ENCODE measurements at regions not wholly inside any gene's neighbourhood (a gene's known extent, or its start where the extent isn't known, plus 50 kb on each side); places are given as distances from the start of the nearest gene placed in this dataset.
"Not testable (repeated sequence)": the region's sequence is repeated elsewhere in the genome, so short reads cannot be mapped to it uniquely, and the experiment has no call there.

DNA sequence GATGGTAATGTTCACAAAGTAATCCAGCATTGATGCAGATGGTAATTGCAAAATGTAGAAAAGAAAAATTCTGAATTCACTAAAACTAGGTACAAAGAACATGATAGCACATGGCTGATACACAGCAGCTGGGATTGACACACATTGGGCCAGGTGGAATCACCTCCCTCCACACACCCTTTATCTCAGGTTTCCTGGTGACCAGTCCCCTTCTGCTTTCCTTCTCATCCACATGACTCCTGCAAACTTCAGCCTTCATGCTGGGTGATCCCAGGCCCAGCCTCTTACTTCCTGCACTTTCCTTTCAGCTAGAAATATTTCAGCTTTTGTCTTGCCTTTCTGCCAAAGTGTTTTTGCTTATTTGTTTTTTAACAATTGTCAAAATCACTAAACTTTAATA lies 246.9 kb downstream of the LNPK start:
- DNase-seq: no peak

DNA sequence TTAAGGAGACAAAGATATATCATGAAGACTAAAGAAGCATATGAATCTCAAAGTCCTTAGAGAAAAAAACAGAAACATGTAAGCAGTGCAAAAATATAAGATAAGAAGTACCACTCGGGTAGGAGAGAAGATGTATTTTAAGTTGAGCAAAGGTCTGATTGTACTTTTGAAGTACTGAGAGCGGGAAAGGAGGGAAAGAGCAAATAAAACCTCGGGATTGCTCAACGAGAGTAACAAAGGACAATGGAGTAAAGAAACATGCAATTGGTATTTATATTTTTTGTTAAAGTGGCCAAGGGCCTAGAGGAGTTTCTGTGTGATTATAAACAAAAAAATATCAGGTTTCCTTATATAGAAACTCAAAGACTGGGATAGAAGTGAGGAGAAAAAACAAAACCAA lies 251.9 kb downstream of the LNPK start:
- no peak for DNase-seq

- DNase-seq: no peak
Measured at GRCh38 chr2:175745911-175746310, 256.2 kb downstream of the LNPK start.

- DNase-seq: no peak
Measured at GRCh38 chr2:175744000-175744399, 258.1 kb downstream of the LNPK start.

- DNase-seq: no peak
Measured at GRCh38 chr2:175743011-175743410, 259.1 kb downstream of the LNPK start.

GRCh38 chr2:175742367-175742766 lies 259.7 kb downstream of the LNPK start:
- DNase-seq: no peak

- DNase-seq: no peak
Measured at GRCh38 chr2:175741164-175741563, 260.9 kb downstream of the LNPK start.

GRCh38 chr2:175737722-175738361 lies 264.2 kb downstream of the LNPK start:
- no peak for DNase-seq

DNA sequence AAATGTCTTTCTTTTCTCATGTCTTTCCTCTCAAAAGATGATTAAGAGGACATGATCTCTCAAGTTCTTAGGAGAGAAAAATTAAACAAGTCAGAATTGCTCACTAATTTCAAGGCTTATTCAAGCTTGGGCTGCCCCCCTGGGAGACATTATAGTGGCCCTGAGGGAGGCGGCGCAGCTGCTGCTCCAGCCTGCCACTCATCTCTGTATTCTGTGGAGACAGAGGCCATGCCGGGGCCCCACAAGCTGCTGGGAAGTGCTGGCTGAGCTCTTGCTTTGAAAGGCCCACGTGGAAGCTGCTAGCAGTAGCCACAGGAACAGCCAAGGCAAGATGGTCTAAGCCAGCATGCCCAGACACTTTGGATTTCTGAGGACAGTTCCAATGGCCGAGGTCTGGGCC lies 267.4 kb downstream of the LNPK start:
- no peak for DNase-seq

- DNase-seq: no peak
Measured at GRCh38 chr2:175732531-175732930, 269.5 kb downstream of the LNPK start.

DNA sequence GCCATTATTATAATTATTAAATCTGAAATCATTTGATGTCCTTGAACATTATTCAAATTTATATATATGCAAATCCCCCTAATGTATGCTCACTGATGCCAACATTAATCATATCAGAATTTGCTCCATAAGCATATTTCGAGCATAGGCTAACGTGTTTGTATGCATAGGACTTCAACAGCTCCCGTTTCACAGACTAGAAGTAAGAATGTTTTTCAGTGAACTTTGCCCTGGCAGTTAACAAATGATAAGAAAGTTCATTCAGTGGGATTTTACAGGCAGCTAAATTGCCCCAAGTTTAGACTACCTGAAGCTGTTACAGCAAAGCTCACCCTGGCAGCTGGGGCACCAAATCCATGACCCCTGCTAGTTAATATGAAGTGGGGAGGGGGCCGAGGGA lies 272.0 kb downstream of the LNPK start:
- DNase-seq: no peak

DNA sequence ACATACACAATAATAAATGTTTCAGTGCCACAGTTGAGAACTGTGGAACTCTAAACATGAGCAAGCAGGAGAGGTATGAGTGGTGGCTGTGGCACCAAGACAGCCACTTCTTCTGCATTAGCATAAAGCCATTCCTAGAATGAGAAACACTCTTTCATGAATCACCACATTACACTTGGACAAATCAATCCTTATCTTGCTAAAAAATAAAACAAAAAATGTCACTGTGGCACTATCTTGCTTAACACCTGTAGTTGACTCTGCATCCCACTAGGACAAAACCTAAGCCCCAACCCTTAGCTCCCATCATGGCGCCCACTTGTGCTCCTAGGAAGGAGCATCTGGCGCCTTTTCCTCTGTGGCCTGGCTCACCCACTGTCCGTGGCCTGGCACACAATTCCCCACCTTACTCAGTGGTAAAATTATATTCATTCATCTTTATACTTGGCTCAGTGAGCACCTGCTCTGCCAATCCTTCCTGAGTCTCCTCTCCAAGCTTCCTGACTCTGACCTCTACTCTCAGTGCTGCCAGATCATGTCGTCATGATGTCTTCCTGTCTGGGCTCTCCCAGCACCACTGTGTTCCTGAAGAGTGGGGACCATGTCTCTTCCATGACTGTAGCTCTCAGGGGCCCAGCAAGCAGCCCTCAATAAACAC lies 272.9 kb downstream of the LNPK start:
- no peak for DNase-seq

- DNase-seq: no peak
Measured at GRCh38 chr2:175728032-175728431, 274.0 kb downstream of the LNPK start.

DNA sequence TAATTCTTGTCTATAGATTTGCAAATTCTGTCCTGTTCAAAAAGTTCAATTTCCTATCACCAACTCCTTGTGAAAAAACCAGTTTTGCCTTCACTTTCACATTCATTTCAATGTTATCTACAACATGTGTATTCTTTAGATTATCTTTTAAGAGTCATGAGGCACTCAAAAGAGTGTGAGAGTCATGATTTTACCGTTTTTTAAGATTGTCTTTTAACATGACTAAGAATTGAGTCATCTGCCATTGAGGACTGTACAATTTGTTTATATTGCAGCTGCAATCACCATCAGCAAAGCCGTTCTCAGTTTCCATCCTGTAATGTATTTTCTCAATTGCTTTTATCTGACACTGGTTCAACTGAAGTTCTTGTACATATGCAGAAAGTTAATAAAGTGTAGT lies 275.8 kb downstream of the LNPK start:
- DNase-seq: no peak

GRCh38 chr2:175709248-175709647 lies 292.8 kb downstream of the LNPK start:
- DNase-seq: no peak

DNA sequence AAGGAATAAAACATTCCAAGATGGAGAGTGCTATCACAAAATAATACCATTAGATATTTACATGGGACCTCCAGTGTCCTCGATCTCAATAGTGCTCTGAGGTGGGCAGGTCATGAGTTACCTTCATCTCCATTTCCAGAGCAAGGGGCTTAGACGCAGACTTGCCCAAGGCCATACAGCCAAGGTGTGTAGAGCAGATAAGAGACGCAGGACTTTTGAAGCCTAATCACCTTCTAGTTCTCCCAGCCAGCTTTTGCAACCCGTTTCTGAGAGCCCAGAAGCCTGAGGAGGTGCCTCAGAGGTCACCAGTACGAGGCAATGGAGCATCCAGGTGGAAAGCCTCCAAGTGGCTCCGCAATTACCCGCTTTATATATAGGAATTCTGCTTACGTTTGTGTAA lies 294.7 kb downstream of the LNPK start:
- DNase-seq: no peak

DNA sequence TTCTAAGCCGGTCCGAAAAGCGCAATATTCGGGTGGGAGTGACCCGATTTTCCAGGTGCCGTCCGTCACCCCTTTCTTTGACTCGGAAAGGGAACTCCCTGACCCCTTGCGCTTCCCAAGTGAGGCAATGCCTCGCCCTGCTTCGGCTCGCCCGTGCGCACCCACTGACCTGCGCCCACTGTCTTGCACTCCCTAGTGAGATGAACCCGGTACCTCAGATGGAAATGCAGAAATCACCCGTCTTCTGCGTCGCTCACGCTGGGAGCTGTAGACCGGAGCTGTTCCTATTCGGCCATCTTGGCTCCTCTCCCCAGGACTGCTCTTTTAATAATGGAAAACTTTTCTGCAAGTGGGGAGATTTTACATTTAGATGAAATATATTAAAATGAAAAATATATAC lies 297.5 kb downstream of the LNPK start:
- not testable (repeated sequence) for DNase-seq

- DNase-seq: no peak
Measured at GRCh38 chr2:175698061-175698460, 304.0 kb downstream of the LNPK start.

DNA sequence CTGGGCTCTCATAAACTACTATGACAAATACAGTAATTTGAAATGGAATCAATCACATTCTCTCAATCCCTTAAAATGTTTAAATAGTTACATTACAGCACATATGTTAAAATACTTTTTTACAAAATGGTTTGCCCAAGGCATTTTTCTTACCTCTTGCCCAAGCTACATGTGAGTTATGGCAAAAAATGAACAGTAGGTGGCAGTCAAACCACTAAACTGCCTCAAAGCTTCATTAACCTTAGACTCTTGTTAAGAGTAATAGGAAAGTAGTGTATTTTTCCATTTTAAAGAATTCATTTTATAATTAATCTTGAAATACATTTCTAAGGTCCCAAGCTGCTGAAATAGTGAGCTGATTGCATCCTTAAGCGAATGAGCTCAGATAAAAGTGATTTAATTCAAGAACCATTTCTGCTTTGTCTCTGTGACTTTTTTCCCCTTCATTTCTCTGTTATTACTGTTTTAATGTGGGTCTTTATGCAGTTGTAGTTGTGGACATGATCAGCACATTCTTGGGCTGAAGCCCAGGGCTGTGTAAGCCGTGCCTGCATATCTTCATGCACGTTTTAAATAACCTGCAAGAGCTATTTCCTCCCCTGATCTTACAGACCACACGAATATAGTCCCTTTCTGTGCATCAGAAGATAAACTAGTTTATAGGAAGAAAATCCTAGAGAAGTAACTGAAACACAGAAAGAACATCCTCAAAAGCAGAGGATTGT lies 311.8 kb downstream of the LNPK start:
- no peak for DNase-seq

- no peak for DNase-seq
Measured at GRCh38 chr2:175688243-175688642, 313.8 kb downstream of the LNPK start.

DNA sequence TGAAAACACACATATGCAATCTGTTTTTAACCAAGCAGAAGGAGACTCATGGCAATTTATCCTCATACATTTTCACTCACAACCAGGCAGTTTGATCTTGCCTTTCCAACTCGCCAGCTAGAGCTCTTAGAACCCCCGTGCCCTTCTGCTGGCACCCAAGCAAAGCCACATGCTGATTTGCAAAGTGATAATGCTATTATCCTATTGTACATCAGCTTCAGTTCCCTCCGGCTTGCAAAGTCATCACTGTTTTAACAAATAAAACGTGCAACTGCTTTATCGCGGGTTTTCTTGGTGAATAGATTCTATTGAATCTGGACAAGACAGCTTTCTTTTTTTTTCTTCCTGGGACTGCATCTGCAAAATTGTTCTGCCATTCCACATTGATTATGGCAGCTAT lies 314.6 kb downstream of the LNPK start:
- DNase-seq: no peak

GRCh38 chr2:175686002-175686401 lies 316.1 kb downstream of the LNPK start:
- DNase-seq: no peak

GRCh38 chr2:175684466-175684865 lies 317.6 kb downstream of the LNPK start:
- DNase-seq: no peak

DNA sequence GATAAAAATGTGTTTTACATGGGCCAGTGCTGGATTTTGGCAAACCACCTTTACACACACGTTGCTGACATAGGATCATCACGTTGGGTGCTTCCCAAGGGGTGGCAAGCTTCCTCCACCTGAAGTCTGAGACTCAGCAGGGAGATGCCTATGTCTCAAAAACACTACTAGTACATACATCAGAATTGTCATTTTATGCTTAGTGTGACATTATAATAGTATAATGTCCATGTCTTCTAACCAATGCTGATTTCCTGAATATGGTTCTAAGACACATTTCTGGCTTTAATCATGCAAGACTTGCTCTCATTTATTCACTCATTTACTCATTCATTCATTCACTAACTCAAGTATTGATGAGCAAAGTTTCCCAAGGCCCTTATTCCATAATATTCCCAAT lies 322.3 kb downstream of the LNPK start:
- DNase-seq: no peak

Data from stimulated activated CD4-positive, alpha-beta T cell treated with anti-CD3 and anti-CD28 coated beads, Interleukin-2, amount 100 ng/mL, for 24 hours (primary cell).